Liver (tissue), 8 donors: ENCODE measurements at regions not wholly inside any gene's neighbourhood (a gene's known extent, or its start where the extent isn't known, plus 50 kb on each side); places are given as distances from the start of the nearest gene placed in this dataset.

Experiments
- DNase-seq: peaks from one replicate; pipeline ENCODE4 v3.0.0-alpha.2; 2017; ENCODE audit warnings: low spot score
- H3K27ac ChIP-seq, 2 donors: one replicate each; pipeline ENCODE4 v1.7.0; 2013; ENCODE audit warnings: inconsistent platforms in 2 of 2, low read length in 2 of 2, control low read depth in 1 of 2, low read depth in 1 of 2, mild to moderate bottlenecking in 1 of 2
- H3K27me3 ChIP-seq, 4 donors: one replicate each; pipeline versions ENCODE4 v1.6.1 to v1.7.0; 2013; ENCODE audit warnings: low read length in 3 of 4, inconsistent platforms in 1 of 4, mild to moderate bottlenecking in 1 of 4, moderate library complexity in 1 of 4; ENCODE audit not compliant: control insufficient read depth in 4 of 4, insufficient read depth in 4 of 4
- H3K36me3 ChIP-seq, 4 donors: one replicate each; pipeline versions ENCODE4 v1.6.1 to v1.7.0; 2013; ENCODE audit warnings: low read length in 3 of 4, mild to moderate bottlenecking in 3 of 4, low read depth in 1 of 4, moderate library complexity in 1 of 4; ENCODE audit not compliant: control insufficient read depth in 4 of 4, insufficient read depth in 3 of 4
- H3K4me1 ChIP-seq, 4 donors: one replicate each; pipeline versions ENCODE4 v1.6.1 to v1.7.0; 2013; ENCODE audit warnings: low read length in 3 of 4, mild to moderate bottlenecking in 3 of 4, moderate library complexity in 1 of 4; ENCODE audit not compliant: control insufficient read depth in 4 of 4, insufficient read depth in 4 of 4
- H3K4me3 ChIP-seq, 3 donors: one replicate each; pipeline versions ENCODE4 v1.6.1 to v1.7.0; 2013; ENCODE audit warnings: low read length in 3 of 3, control low read depth in 1 of 3, low read depth in 1 of 3, mild to moderate bottlenecking in 1 of 3
- H3K9ac ChIP-seq, 2 donors: one replicate each; pipeline ENCODE4 v1.7.0; 2013; ENCODE audit warnings: low read length in 2 of 2, mild to moderate bottlenecking in 2 of 2, moderate library complexity in 2 of 2, control low read depth in 1 of 2, low read depth in 1 of 2
- H3K9me3 ChIP-seq, 4 donors: one replicate each; pipeline versions ENCODE4 v1.6.1 to v1.7.0; 2013; ENCODE audit warnings: low read length in 3 of 4; ENCODE audit not compliant: control insufficient read depth in 4 of 4
- ATF3 ChIP-seq: IDR thresholded peaks from 2 replicates; pipeline ENCODE4 v1.6.1; 2016; ENCODE audit warnings: antibody characterized with exemption
- CTCF ChIP-seq: fragments of 150-350 bp; IDR thresholded peaks from 2 replicates; pipeline ENCODE4 v1.5.1; 2017; ENCODE audit warnings: improper control_type of control experiment, low read depth, low read length; ENCODE audit not compliant: missing input control
- EGR1 ChIP-seq, 2 donors: IDR thresholded peaks; 2 replicates each; pipeline ENCODE4 v1.6.1; 2016 to 2018; ENCODE audit warnings: antibody characterized with exemption in 2 of 2, low read depth in 2 of 2
- FOXA1 ChIP-seq: IDR thresholded peaks from 2 replicates; pipeline ENCODE4 v1.6.1; 2016; ENCODE audit warnings: antibody characterized with exemption
- FOXA2 ChIP-seq: IDR thresholded peaks from 2 replicates; pipeline ENCODE4 v1.6.1; 2016; ENCODE audit warnings: antibody characterized with exemption
- GABPA ChIP-seq, 2 donors: IDR thresholded peaks in 1 of 2; conservative IDR thresholded peaks in 1 of 2; 2 replicates each; pipeline ENCODE4 v1.6.1; 2016; ENCODE audit warnings: antibody characterized with exemption in 2 of 2, mild to moderate bottlenecking in 1 of 2, moderate library complexity in 1 of 2
- HNF4G ChIP-seq: IDR thresholded peaks from 2 replicates; pipeline ENCODE4 v1.6.1; 2016; ENCODE audit warnings: antibody characterized with exemption
- JUND ChIP-seq, 2 donors: IDR thresholded peaks; 2 replicates each; pipeline ENCODE4 v1.6.1; 2016; ENCODE audit warnings: antibody characterized with exemption in 2 of 2
- NR2F2 ChIP-seq: IDR thresholded peaks from 2 replicates; pipeline ENCODE4 v1.6.1; 2016; ENCODE audit warnings: antibody characterized with exemption
- RAD21 ChIP-seq, 2 donors: IDR thresholded peaks; 2 replicates each; pipeline ENCODE4 v1.6.1; 2016; ENCODE audit warnings: antibody characterized with exemption in 2 of 2, mild to moderate bottlenecking in 2 of 2
- REST ChIP-seq: IDR thresholded peaks from 2 replicates; pipeline ENCODE4 v1.6.1; 2016; ENCODE audit warnings: antibody characterized with exemption, mild to moderate bottlenecking
- RXRA ChIP-seq, 2 donors: IDR thresholded peaks; 2 replicates each; pipeline ENCODE4 v1.6.1; 2017 to 2018; ENCODE audit warnings: antibody characterized with exemption in 2 of 2, mild to moderate bottlenecking in 1 of 2
- SP1 ChIP-seq: IDR thresholded peaks from 2 replicates; pipeline ENCODE4 v1.6.1; 2018; ENCODE audit warnings: antibody characterized with exemption, mild to moderate bottlenecking
- TAF1 ChIP-seq: conservative IDR thresholded peaks from 2 replicates; pipeline ENCODE4 v1.6.1; 2016; ENCODE audit warnings: antibody characterized with exemption, mild to moderate bottlenecking
- YY1 ChIP-seq: IDR thresholded peaks from 2 replicates; pipeline ENCODE4 v1.6.1; 2016; ENCODE audit warnings: antibody characterized with exemption, mild to moderate bottlenecking
- ZBTB33 ChIP-seq: IDR thresholded peaks from 2 replicates; pipeline ENCODE4 v1.6.1; 2016; ENCODE audit warnings: antibody characterized with exemption
- WGBS: extraction: QIAGEN DNeasy Blood & Tissue Kit; methylation state at CpG from one replicate; pipeline ENCODE4 v1.1.7; 2013; 5-methylcytosine and 5-hydroxymethylcytosine counted together
- donor health status: healthy.
- donor health status: healthy.
- donor health status: healthy.
- donor health status: healthy.
- donor health status: healthy.

GRCh38 chr12:17296882-17297281, 690.9 kb upstream of the LMO3 start (continued):
- TF ChIP-seq REST (no peak), FOXA1 (no peak), GABPA (IDR thresholded peaks at IDR 0.05 in 1 of 2, conservative IDR thresholded peaks at IDR 0.05 in 1 of 2) (no peak)

- no peak overlapping the region for H3K27ac ChIP-seq
- H3K9me3 ChIP-seq = peaks cover 0 to 4% (median 1%) of the 10 kb centered on the region in 4 donors
- H3K4me1 ChIP-seq = no peaks in the 10 kb centered on the region
- TF ChIP-seq TAF1 (no peak), FOXA1 (no peak), ZBTB33 (no peak)
- WGBS = 89% methylated on average over 1 of the region's 1 CpG
- H3K4me3 ChIP-seq = no peak overlapping the region
- H3K9ac ChIP-seq = no peak overlapping the region
- no peak for DNase-seq
- no peaks in the 10 kb centered on the region for H3K27me3 ChIP-seq
- no peaks in the 10 kb centered on the region for H3K36me3 ChIP-seq
Observed at GRCh38 chr12:17286874-17287273, 680.9 kb upstream of the LMO3 start.

GRCh38 chr12:17284873-17285272, 678.9 kb upstream of the LMO3 start:
- 87% methylated on average over 1 of the region's 1 CpG for WGBS
- H3K36me3 ChIP-seq = no peaks in the 10 kb centered on the region
- peaks cover 0 to 4% (median 1%) of the 10 kb centered on the region in 4 donors for H3K9me3 ChIP-seq
- TF ChIP-seq HNF4G (no peak), SP1 (no peak), EGR1 (IDR thresholded peaks at IDR 0.05; ENCODE audit: low read depth in 2 of 2) (no peak), NR2F2 (no peak), GABPA (IDR thresholded peaks at IDR 0.05 in 1 of 2, conservative IDR thresholded peaks at IDR 0.05 in 1 of 2) (no peak), JUND (IDR thresholded peaks at IDR 0.05) (no peak), CTCF (no peak), RXRA (IDR thresholded peaks at IDR 0.05) (no peak), ATF3 (no peak), TAF1 (no peak), RAD21 (IDR thresholded peaks at IDR 0.05) (no peak), YY1 (no peak), FOXA2 (no peak)
- H3K27ac ChIP-seq = no peak overlapping the region
- H3K4me1 ChIP-seq = no peaks in the 10 kb centered on the region
- no peak overlapping the region for H3K9ac ChIP-seq
- DNase-seq = no peak
- H3K4me3 ChIP-seq = no peak overlapping the region
- H3K27me3 ChIP-seq = no peaks in the 10 kb centered on the region
